GM23338 (cell line): ENCODE measurements at regions not wholly inside any gene's neighbourhood (a gene's known extent, or its start where the extent isn't known, plus 50 kb on each side); places are given as distances from the start of the nearest gene placed in this dataset.

Experiments
- ATAC-seq: fragments of 200-7000 bp; cut with Tn5 transposase; 3 replicates; pipeline ENCODE4 v1.9.1; 2020
- DNase-seq: peaks from one replicate; pipeline ENCODE4 v3.0.0-alpha.2; 2015; ENCODE audit warnings: low spot score
- H2AFZ ChIP-seq: fragments of 200-600 bp; sonication (generic); 2 replicates; pipeline ENCODE4 v1.8.0; 2016; ENCODE audit warnings: antibody characterized with exemption, mild to moderate bottlenecking, moderate library complexity
- H3F3A ChIP-seq: fragments of 200-600 bp; sonication (generic); replicated peaks from 2 replicates; pipeline ENCODE4 v1.8.0; 2017; ENCODE audit warnings: antibody characterized with exemption, mixed run types, low read depth
- H3K27ac ChIP-seq: fragments of 200-600 bp; sonication (generic); 2 replicates; pipeline ENCODE4 v1.6.1; 2016; ENCODE audit warnings: low read depth
- H3K27me3 ChIP-seq: fragments of 200-600 bp; sonication (generic); 2 replicates; pipeline ENCODE4 v1.8.0; 2016; ENCODE audit warnings: mild to moderate bottlenecking, mixed run types, moderate library complexity; ENCODE audit not compliant: insufficient read depth
- H3K36me3 ChIP-seq: fragments of 200-600 bp; sonication (generic); 2 replicates; pipeline ENCODE4 v1.8.0; 2016; ENCODE audit warnings: mild to moderate bottlenecking; ENCODE audit not compliant: insufficient read depth
- H3K4me1 ChIP-seq: fragments of 200-600 bp; sonication (generic); 2 replicates; pipeline ENCODE4 v1.8.0; 2016; ENCODE audit warnings: mild to moderate bottlenecking, moderate library complexity; ENCODE audit not compliant: insufficient read depth
- H3K4me2 ChIP-seq: fragments of 200-600 bp; sonication (generic); 2 replicates; pipeline ENCODE4 v1.7.1; 2017; ENCODE audit warnings: mixed run types
- H3K4me3 ChIP-seq: fragments of 200-600 bp; sonication (generic); 2 replicates; pipeline ENCODE4 v1.6.1; 2016; ENCODE audit warnings: mixed run types
- H3K79me2 ChIP-seq: fragments of 200-600 bp; sonication (generic); replicated peaks from 2 replicates; pipeline ENCODE4 v1.8.0; 2017; ENCODE audit warnings: mild to moderate bottlenecking; ENCODE audit not compliant: insufficient read depth
- H3K9me2 ChIP-seq: fragments of 200-600 bp; sonication (generic); 2 replicates; pipeline ENCODE4 v1.8.0; 2017; ENCODE audit not compliant: insufficient read depth
- H4K20me1 ChIP-seq: fragments of 200-600 bp; sonication (generic); replicated peaks from 2 replicates; pipeline ENCODE4 v1.8.0; 2017; ENCODE audit warnings: mild to moderate bottlenecking; ENCODE audit not compliant: insufficient read depth
- H3K27ac Mint-ChIP-seq: 2 replicates; pipeline ENCODE4 v1.8.0; 2020; ENCODE audit warnings: inconsistent platforms, mild to moderate bottlenecking, moderate library complexity, mixed read lengths
- H3K27me3 Mint-ChIP-seq: 3 replicates; pipeline ENCODE4 v1.8.0; 2022; ENCODE audit warnings: low read depth, mild to moderate bottlenecking, moderate library complexity, mixed read lengths, inconsistent platforms; ENCODE audit not compliant: insufficient read depth, poor library complexity
- H3K36me3 Mint-ChIP-seq: 3 replicates; pipeline ENCODE4 v1.8.0; 2021; ENCODE audit warnings: low read depth, mild to moderate bottlenecking, inconsistent platforms, moderate library complexity, mixed read lengths
- H3K4me1 Mint-ChIP-seq: 3 replicates; pipeline ENCODE4 v1.8.0; 2020; ENCODE audit warnings: mild to moderate bottlenecking, inconsistent platforms, mixed read lengths
- H3K4me3 Mint-ChIP-seq: 3 replicates; pipeline ENCODE4 v1.8.0; 2021; ENCODE audit warnings: moderate library complexity, mild to moderate bottlenecking, inconsistent platforms, mixed read lengths
- H3K9me3 Mint-ChIP-seq: 3 replicates; pipeline ENCODE4 v1.8.0; 2020; ENCODE audit warnings: moderate library complexity, mild to moderate bottlenecking, inconsistent platforms, mixed read lengths
- CREB1 ChIP-seq: fragments of 250-450 bp; sonication (Bioruptor Pico); IDR thresholded peaks from 2 replicates; pipeline ENCODE4 v1.5.0; 2020; ENCODE audit warnings: low read depth, mild to moderate bottlenecking, moderate library complexity
- EZH2 ChIP-seq: fragments of 200-600 bp; sonication (generic); IDR thresholded peaks from one replicate; pipeline ENCODE4 v1.8.0; 2017; ENCODE audit warnings: antibody characterized with exemption, mild to moderate bottlenecking, low read depth; ENCODE audit not compliant: unreplicated experiment
- EZH2phosphoT487 ChIP-seq: fragments of 200-600 bp; sonication (generic); IDR thresholded peaks from one replicate; pipeline ENCODE4 v1.8.1; 2018; ENCODE audit warnings: antibody characterized with exemption; ENCODE audit not compliant: unreplicated experiment
- JUNB ChIP-seq: IDR thresholded peaks from one replicate; pipeline ENCODE4 v1.6.1; 2016; ENCODE audit warnings: antibody characterized with exemption; ENCODE audit not compliant: unreplicated experiment
- NANOG ChIP-seq: IDR thresholded peaks from 2 replicates; pipeline ENCODE4 v1.6.1; 2016; ENCODE audit warnings: antibody characterized with exemption, borderline replicate concordance
- POLR2AphosphoS5 ChIP-seq: IDR thresholded peaks from 2 replicates; pipeline ENCODE4 v1.6.1; 2016; ENCODE audit warnings: antibody characterized with exemption, low read depth
- STAT1 ChIP-seq: IDR thresholded peaks from one replicate; pipeline ENCODE4 v1.6.1; 2016; ENCODE audit warnings: antibody characterized with exemption; ENCODE audit not compliant: unreplicated experiment
- ZNF114 ChIP-seq: fragments of 250-450 bp; sonication (Bioruptor Pico); IDR thresholded peaks from 2 replicates; pipeline ENCODE4 v1.5.0; 2020; ENCODE audit warnings: mild to moderate bottlenecking, moderate library complexity
- ZNF331 ChIP-seq: fragments of 250-450 bp; sonication (Bioruptor Pico); IDR thresholded peaks from 2 replicates; pipeline ENCODE4 v1.5.0; 2020; ENCODE audit warnings: low read depth, mild to moderate bottlenecking, moderate library complexity
- TF ChIP-seq, protein P1 (sequence below): fragments of 250-450 bp; sonication (Bioruptor Pico); IDR thresholded peaks from 2 replicates; pipeline ENCODE4 v1.5.0; 2020; ENCODE audit warnings: mild to moderate bottlenecking, moderate library complexity
- TF ChIP-seq, protein P2 (sequence below): IDR thresholded peaks from 2 replicates; pipeline ENCODE4 v1.6.1; 2016; ENCODE audit warnings: antibody characterized with exemption
- TF ChIP-seq, protein P3 (sequence below): IDR thresholded peaks from one replicate; pipeline ENCODE4 v1.6.1; 2018; ENCODE audit warnings: antibody characterized with exemption; ENCODE audit not compliant: unreplicated experiment

DNA sequence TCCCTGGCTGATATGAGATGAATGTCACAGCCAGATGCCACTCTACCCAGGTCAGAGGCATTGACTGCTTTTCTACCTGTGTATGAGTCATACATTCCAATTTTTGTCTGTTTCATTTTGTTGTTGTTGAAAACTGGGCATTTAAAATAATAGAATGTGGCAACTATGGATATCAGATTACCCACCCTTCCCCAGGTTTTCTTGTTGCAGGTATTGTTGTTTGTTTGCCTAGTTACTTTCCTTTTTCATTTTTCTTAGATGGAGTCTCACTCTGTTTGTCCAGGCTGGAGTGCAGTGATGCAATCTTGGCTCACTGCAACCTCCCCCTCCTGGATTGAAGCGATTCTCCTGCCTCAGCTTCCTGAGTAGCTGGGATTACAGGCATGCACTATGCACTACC lies 70.2 kb downstream of the LRRC30 start (continued):
- TF ChIP-seq, protein P1, sequence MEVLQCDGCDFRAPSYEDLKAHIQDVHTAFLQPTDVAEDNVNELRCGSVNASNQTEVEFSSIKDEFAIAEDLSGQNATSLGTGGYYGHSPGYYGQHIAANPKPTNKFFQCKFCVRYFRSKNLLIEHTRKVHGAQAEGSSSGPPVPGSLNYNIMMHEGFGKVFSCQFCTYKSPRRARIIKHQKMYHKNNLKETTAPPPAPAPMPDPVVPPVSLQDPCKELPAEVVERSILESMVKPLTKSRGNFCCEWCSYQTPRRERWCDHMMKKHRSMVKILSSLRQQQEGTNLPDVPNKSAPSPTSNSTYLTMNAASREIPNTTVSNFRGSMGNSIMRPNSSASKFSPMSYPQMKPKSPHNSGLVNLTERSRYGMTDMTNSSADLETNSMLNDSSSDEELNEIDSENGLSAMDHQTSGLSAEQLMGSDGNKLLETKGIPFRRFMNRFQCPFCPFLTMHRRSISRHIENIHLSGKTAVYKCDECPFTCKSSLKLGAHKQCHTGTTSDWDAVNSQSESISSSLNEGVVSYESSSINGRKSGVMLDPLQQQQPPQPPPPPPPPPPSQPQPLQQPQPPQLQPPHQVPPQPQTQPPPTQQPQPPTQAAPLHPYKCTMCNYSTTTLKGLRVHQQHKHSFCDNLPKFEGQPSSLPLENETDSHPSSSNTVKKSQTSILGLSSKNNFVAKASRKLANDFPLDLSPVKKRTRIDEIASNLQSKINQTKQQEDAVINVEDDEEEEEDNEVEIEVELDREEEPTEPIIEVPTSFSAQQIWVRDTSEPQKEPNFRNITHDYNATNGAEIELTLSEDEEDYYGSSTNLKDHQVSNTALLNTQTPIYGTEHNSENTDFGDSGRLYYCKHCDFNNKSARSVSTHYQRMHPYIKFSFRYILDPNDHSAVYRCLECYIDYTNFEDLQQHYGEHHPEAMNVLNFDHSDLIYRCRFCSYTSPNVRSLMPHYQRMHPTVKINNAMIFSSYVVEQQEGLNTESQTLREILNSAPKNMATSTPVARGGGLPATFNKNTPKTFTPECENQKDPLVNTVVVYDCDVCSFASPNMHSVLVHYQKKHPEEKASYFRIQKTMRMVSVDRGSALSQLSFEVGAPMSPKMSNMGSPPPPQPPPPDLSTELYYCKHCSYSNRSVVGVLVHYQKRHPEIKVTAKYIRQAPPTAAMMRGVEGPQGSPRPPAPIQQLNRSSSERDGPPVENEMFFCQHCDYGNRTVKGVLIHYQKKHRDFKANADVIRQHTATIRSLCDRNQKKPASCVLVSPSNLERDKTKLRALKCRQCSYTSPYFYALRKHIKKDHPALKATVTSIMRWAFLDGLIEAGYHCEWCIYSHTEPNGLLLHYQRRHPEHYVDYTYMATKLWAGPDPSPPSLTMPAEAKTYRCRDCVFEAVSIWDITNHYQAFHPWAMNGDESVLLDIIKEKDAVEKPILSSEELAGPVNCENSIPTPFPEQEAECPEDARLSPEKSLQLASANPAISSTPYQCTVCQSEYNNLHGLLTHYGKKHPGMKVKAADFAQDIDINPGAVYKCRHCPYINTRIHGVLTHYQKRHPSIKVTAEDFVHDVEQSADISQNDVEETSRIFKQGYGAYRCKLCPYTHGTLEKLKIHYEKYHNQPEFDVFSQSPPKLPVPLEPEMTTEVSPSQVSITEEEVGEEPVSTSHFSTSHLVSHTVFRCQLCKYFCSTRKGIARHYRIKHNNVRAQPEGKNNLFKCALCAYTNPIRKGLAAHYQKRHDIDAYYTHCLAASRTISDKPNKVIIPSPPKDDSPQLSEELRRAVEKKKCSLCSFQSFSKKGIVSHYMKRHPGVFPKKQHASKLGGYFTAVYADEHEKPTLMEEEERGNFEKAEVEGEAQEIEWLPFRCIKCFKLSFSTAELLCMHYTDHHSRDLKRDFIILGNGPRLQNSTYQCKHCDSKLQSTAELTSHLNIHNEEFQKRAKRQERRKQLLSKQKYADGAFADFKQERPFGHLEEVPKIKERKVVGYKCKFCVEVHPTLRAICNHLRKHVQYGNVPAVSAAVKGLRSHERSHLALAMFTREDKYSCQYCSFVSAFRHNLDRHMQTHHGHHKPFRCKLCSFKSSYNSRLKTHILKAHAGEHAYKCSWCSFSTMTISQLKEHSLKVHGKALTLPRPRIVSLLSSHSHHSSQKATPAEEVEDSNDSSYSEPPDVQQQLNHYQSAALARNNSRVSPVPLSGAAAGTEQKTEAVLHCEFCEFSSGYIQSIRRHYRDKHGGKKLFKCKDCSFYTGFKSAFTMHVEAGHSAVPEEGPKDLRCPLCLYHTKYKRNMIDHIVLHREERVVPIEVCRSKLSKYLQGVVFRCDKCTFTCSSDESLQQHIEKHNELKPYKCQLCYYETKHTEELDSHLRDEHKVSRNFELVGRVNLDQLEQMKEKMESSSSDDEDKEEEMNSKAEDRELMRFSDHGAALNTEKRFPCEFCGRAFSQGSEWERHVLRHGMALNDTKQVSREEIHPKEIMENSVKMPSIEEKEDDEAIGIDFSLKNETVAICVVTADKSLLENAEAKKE, result no peak
- no peak for TF ChIP-seq ZNF114 (CRISPR knock-in tag)
- TF ChIP-seq JUNB, result no peak

DNA sequence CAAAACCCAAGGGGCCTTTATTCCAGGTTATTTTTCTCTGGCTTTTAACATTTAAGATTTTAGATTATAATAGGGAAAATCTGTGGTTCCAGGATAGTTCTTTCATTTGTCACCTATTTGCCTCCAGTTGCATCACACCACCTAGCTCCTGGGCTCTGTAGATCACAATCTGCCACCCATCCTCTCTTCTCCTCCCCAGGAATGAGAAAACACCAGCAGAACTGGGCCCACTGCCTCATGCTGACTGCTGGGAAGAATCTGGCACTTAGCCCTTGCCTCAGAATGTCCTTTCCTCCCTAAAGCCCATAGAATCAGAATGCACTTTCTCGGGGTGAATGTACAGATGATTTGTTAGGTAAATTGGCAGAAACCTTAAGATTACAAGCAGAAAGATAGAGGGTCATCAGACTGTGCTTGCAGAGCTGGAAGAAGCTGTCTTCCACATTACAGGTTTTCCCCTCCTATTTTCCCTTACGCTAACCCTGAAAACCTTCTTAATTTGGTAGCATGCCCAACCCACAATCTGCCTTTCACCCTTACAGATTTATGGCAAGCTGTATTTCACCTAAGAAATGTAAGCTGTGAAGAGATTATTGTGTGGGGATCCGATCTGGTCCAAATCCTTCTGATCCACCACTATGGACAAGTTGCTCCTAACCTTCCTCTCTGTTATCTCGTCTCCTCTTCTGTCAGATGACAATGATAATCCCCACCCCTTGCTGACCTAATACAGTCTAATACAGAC lies 72.6 kb downstream of the LRRC30 start:
- no peaks in the 10 kb centered on the region for H3K36me3 ChIP-seq
- H4K20me1 ChIP-seq, result no peaks in the 10 kb centered on the region
- no peaks in the 10 kb centered on the region for H3F3A ChIP-seq
- Mint-ChIP-seq H3K36me3 (no peaks in the 10 kb centered on the region; the same call in 1 of the 3 replicates), H3K9me3 (peaks cover 25% of the 10 kb centered on the region; the same call in 2 of the 3 replicates), H3K27ac (no peak overlapping the region), H3K4me3 (no peak overlapping the region), H3K4me1 (no peaks in the 10 kb centered on the region), H3K27me3 (peaks cover 2% of the 10 kb centered on the region)
- peak overlapping the region; percentile 45; the same call in 1 of the 2 replicates for H2AFZ ChIP-seq
- no peak overlapping the region for H3K27ac ChIP-seq
- no peak for DNase-seq
- peaks cover 11% of the 10 kb centered on the region for H3K9me2 ChIP-seq
- no peak for ATAC-seq
- H3K4me3 ChIP-seq, result no peak overlapping the region
- H3K4me2 ChIP-seq, result no peak overlapping the region
- H3K4me1 ChIP-seq, result no peaks in the 10 kb centered on the region
- H3K79me2 ChIP-seq, result no peaks in the 10 kb centered on the region
- H3K27me3 ChIP-seq, result no peaks in the 10 kb centered on the region
- TF ChIP-seq, protein P2, sequence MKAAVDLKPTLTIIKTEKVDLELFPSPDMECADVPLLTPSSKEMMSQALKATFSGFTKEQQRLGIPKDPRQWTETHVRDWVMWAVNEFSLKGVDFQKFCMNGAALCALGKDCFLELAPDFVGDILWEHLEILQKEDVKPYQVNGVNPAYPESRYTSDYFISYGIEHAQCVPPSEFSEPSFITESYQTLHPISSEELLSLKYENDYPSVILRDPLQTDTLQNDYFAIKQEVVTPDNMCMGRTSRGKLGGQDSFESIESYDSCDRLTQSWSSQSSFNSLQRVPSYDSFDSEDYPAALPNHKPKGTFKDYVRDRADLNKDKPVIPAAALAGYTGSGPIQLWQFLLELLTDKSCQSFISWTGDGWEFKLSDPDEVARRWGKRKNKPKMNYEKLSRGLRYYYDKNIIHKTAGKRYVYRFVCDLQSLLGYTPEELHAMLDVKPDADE, result no peak
- TF ChIP-seq POLR2AphosphoS5 (no peak), CREB1 (CRISPR knock-in tag) (no peak), ZNF331 (CRISPR knock-in tag) (no peak), NANOG (no peak), ZNF114 (CRISPR knock-in tag) (no peak), STAT1 (no peak), EZH2phosphoT487 (no peak), JUNB (no peak), EZH2 (no peak)
- TF ChIP-seq, protein P3, sequence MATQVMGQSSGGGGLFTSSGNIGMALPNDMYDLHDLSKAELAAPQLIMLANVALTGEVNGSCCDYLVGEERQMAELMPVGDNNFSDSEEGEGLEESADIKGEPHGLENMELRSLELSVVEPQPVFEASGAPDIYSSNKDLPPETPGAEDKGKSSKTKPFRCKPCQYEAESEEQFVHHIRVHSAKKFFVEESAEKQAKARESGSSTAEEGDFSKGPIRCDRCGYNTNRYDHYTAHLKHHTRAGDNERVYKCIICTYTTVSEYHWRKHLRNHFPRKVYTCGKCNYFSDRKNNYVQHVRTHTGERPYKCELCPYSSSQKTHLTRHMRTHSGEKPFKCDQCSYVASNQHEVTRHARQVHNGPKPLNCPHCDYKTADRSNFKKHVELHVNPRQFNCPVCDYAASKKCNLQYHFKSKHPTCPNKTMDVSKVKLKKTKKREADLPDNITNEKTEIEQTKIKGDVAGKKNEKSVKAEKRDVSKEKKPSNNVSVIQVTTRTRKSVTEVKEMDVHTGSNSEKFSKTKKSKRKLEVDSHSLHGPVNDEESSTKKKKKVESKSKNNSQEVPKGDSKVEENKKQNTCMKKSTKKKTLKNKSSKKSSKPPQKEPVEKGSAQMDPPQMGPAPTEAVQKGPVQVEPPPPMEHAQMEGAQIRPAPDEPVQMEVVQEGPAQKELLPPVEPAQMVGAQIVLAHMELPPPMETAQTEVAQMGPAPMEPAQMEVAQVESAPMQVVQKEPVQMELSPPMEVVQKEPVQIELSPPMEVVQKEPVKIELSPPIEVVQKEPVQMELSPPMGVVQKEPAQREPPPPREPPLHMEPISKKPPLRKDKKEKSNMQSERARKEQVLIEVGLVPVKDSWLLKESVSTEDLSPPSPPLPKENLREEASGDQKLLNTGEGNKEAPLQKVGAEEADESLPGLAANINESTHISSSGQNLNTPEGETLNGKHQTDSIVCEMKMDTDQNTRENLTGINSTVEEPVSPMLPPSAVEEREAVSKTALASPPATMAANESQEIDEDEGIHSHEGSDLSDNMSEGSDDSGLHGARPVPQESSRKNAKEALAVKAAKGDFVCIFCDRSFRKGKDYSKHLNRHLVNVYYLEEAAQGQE, result no peak
